GM18907 (cell line): ENCODE measurements at regions not wholly inside any gene's neighbourhood (a gene's known extent, or its start where the extent isn't known, plus 50 kb on each side); places are given as distances from the start of the nearest gene placed in this dataset.

Experiments used
- ATAC-seq: cut with Tn5 transposase; IDR thresholded peaks from one replicate; pipeline ENCODE4 v1.9.1; 2021; ENCODE audit warnings: mild to moderate bottlenecking, moderate library complexity; ENCODE audit not compliant: unreplicated experiment

DNA sequence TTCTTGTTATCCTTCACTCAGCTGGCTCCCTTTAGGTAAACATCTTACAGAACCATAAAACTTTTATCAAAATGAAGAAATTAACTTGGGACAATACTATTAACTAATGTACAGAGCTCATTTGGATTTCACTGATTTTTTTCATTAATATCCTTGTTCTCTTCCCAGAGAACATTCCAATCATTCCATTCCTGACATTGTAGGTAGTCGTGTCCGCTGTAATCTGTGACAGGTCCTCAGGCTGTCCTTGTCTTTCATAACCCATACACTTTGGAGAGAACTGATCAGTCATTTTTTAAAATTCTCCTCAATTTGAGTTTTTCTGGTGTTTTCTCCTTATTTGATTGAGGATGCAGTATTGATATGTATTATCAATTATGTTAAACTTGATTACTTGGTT lies 916.8 kb downstream of the GALC start:
- ATAC-seq, result no peak

DNA sequence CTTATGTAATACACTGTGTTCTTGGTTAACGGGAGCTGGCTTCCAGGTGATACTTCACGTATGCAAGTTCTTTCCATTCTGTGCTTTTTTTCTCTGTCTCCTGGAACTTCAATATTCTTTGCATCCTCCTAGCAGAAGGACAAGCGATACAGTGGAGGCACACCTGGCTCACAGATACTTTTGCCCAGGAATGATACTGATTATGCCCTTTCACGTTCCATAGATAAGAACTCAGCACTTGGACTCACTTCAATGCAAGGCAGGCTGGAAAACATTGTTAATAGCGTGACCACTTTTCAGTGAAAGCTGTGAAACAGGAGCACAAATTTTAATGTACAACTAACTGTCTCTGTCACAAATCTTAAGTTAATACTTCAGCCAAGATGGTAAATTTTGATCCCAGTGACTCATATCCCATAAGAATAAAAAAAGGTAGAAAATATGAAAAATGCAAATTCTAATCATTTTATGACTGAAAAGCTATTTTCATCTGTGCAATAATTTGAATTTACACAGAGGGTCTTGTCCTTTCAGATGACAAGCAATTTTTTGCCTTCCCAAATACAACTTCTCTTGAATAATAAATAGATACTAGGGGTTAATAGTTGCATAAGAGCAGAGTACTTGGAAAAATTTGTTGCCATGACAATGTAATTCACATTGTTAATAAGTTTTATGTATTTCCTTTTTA lies 919.0 kb downstream of the GALC start:
- no peak for ATAC-seq

DNA sequence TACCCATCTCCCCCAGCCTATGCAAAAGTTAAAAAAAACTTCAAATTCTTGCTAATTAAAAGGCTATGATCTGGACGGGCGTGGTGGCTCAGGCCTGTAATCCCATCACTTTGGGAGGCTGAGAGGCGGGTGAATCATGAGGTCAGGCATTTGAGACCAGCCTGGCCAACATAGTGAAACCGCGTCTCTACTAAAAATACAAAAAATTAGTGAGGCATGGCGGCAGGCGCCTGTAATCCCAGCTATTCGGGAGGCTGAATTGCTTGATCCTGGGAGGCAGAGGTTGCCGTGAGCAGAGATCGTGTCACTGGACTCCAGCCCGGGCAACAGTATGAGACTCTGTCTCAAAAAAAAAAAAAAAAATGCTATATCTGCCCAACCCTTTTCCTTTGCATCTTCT lies 925.4 kb downstream of the GALC start:
- ATAC-seq, result no peak

DNA sequence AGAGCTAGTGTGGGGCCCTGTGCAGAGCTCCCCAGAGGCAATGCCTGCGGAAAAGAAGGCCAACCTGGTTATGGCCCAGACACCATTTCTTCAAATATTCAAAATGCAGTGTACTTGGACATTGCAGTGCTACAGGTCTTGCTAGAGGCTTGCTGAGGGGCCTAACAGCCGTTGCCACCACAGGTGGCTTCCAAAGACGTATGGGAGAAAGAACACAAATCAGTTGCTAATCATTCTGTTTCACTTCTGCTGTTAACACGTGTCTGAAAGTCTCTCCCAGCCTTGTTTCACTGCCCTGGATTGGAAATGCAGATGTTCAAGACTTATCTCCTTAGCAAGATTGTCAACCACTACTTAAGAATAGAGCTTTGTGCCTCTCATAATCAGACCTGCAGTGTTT lies 925.9 kb downstream of the GALC start:
- ATAC-seq, result no peak

GRCh38 chr14:87066221-87066817 lies 926.7 kb downstream of the GALC start:
- no peak for ATAC-seq

GRCh38 chr14:87065366-87065765 lies 927.6 kb downstream of the GALC start:
- ATAC-seq, result no peak

- ATAC-seq, result no peak
Measured at GRCh38 chr14:87063181-87063580, 929.8 kb downstream of the GALC start.

DNA sequence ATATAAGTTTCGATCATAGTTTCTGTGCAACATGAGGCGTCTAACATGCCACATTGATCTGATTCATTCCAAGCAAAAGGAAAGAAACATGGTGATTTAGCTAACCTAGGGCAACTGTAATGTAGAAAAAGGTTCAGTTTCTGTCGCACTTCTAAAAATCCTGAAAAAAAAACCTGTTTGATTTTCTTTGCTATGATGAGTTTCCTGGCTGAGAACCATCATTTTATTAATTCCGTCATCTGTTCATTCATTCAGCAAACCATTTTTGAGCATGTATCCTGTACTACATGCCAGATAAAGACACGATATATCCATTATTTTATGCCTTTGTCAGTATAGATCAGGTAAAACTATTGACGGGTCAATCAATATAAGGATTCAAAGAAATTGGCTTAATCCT lies 932.6 kb downstream of the GALC start:
- ATAC-seq, result no peak

- no peak for ATAC-seq
Measured at GRCh38 chr14:87059060-87059839, 933.7 kb downstream of the GALC start.

- no peak for ATAC-seq
Measured at GRCh38 chr14:87055007-87055406, 938.0 kb downstream of the GALC start.

GRCh38 chr14:87052646-87053225 lies 940.2 kb downstream of the GALC start:
- ATAC-seq, result no peak

GRCh38 chr14:87050421-87050820 lies 942.6 kb downstream of the GALC start:
- ATAC-seq, result no peak

DNA sequence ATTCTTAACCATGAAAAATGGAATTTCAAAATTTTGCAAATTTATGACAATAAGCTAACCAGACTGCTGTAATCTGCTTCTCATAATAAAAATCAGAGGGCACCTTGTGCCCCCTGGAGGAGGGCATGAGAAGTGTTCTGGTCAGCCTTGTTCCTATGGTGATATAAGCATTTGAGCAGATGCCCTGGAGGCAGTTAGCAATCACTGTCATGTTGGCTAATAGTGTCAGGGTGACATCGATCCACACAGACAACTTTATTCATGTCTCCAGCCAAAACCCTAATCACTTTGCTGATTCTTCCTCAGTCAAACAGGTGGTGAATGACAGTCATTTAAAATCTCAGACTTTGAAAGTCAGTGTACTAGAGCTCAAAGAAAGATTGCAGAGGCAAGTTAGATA lies 943.0 kb downstream of the GALC start:
- ATAC-seq, result no peak

DNA sequence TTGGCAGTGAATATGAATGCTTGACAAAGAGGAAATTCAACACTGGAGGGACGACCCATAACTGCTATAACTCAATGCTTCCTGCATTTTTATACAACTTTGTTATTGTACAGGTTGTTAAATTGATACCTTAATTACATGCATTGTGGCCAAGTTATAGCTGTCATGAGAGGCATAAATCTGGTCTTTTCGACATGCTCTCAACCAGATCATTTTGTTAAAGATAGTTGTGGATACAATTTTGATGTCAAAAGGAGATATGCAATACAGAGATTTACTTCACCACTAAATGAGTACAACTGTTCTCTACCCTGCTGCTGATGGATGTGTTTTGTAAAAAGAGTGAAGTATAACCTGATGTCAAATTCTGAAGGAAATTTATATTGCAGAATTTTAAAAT lies 946.0 kb downstream of the GALC start:
- no peak for ATAC-seq

- no peak for ATAC-seq
Measured at GRCh38 chr14:87045956-87046355, 947.0 kb downstream of the GALC start.

GRCh38 chr14:87045246-87045645 lies 947.7 kb downstream of the GALC start:
- ATAC-seq, result no peak

DNA sequence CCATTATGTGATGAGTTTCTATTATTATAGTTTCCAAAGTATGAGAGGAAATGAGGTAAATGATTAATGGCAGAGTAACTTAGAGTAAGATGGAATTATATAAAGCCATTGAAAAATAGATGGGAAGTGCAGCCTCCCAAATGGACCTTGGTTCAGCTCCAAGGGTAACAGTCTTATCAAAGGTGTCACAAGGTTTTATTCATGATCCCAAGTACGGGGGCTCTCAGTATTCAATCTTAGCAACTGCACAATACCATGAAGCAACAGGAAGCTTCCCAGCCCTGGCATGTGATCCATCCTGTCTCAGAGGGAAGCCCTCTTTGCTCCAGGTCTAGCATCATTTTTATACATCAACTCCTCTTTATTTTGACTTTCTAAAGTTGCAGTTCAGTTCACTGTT lies 948.2 kb downstream of the GALC start:
- no peak for ATAC-seq

- no peak for ATAC-seq
Measured at GRCh38 chr14:87043667-87044200, 949.2 kb downstream of the GALC start.

DNA sequence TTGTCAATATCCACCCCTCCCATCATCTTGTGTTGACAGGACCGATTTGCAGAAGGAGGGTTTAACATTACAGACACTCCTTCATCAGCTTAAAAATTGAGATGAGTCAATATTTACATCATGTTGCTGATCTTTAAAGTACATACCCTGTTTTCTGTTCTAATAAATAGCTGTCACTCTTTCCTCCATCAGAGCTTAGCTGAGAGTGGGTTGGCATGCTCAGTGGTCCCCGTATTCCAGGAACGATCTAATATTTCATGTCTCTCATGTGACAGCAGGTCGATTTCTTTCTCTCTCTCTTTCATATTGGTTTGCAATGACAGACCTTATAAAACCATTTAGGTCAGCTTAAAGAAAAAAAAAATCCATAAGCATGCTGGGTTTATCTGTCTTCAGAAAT lies 950.6 kb downstream of the GALC start:
- ATAC-seq, result no peak

DNA sequence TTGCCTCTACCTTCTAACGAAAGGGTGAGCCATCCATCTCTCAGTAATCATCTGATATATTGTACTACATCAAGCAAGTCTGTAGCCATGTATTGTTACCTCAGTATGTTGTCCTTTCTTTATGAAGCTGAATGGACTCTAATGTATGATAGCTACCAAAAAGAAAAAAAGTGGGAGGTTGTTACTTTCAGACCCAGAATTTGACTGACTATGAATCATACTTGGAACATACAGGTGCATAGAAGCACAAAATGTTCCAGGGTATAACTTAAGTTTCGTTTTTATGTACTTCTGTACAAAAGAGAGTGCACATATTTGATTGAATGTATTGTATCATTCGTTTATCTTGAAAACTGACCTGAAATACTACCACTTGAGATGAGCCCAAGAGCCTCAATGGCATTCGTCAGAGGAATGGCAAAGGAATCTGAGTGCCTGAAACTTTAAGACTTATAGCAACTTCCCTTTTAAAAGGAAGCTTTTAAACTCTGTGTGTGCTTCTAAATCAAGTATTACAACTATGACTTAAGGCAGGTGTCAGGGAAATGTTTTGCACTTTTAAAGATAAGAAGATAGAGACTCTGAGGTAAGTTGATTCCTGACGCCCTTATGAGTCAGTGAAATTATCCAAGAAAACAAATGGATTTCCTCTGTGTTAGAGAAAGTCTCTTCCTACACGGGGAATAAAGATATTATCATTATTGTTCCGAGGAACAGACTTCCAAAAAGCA lies 951.5 kb downstream of the GALC start:
- ATAC-seq, result no peak

GRCh38 chr14:87034680-87035079 lies 958.3 kb downstream of the GALC start:
- no peak for ATAC-seq
